NOMO-1 treated with DMSO at 0.1 percent for 48 hours (cell line): ENCODE measurements at regions not wholly inside any gene's neighbourhood (a gene's known extent, or its start where the extent isn't known, plus 50 kb on each side); places are given as distances from the start of the nearest gene placed in this dataset.

ENCODE experiments used
- DNase-seq: peaks from one replicate; lab custom pipeline; 2025; ENCODE audit not compliant: unreplicated experiment; lab: John Stamatoyannopoulos, UW

DNA sequence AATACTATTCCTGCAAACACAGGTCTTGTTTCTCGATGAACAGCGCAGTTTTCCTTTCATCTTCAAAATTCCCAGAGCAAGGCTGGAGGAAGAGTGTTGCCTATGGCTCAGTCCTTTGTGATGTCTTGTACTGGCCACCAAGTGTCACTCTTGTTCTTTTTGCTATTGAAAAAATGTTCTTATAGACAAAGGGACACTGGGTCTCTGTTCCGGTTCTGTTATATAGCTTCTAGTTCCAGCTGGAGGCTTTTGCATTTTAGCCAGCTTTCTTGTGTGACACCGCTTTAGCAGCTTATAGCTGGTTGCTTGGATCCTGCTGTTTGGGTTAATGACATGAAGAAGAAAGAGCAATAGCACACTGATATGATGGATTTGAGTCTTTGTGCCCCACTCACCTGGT lies 343.7 kb upstream of the KCNN2 start:
- no peak for DNase-seq

DNA sequence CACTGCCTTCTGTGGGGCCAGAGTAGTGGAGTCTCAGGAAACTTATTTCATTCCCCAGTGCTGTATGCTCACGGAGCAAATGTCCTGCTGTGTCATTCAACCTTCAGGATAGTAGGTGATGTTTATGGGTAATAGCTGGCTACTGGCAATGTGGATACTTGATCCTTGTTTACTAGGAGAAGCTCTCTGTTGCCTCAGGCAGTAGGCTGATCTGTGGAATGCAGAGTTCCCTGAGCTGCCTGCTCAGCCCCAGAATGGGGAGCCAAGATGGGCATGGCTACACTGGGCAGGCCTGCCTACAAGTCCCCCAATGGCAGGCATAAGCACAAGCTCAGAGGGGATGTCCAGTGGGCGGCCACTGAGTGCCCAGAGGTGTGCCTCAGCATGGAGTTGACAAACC lies 323.1 kb upstream of the KCNN2 start:
- DNase-seq = no peak

DNA sequence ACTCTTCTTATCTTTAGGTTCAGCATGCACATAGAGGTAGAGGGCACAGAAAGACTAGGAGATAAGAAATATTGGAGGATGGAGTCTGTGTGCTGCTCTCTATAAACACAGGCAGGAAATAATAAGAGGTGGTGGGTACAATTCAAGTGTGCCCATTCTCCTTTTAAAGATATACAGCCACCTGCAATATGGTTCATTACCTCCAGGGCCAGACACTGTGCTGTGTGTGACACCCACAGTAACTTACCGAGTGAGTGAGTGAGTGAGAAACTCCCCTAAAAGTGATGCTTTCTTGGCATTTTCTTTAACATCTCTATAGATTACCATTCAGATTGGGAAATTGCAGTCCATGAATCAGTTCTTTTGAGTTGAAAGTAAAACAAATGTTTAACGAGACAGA lies 311.8 kb upstream of the KCNN2 start:
- no peak for DNase-seq

DNA sequence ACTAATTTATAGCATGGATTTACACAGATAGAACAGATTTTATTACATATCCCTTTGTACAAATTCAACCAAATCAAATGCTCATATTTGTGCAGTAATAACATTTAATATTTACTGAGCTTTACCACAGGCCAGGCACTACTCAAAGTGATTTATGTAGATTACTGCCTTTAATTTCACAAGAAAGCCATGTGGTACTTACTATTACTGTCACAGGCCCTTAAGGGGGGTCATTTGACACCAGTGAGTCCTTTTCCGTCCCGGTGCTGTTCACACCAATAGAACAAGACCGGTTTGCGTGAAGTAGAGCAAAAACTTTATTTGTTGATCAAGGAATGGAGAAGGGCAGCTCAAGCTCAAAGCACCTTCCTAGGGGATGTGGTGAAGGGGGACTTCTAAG lies 308.5 kb upstream of the KCNN2 start:
- no peak for DNase-seq

DNA sequence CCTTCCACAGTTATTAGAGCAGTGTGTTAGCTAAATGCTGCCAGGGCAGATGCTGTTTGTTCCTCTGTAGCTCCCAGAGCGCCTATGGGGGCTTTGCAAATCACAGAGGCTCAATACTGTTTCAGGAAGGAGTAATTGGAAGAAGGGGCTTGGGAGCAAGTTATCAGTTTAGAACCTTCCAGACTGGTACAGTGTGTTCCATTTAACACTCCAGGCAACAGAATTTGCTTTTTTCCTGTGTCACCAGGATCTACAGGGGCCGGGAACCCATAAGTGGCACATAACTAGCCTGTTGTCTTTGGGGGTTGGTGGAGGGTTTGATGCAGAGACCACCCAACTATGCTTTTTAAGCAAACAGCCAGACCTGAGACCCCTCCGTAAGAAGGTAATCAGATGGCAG lies 307.3 kb upstream of the KCNN2 start:
- DNase-seq = no peak

DNA sequence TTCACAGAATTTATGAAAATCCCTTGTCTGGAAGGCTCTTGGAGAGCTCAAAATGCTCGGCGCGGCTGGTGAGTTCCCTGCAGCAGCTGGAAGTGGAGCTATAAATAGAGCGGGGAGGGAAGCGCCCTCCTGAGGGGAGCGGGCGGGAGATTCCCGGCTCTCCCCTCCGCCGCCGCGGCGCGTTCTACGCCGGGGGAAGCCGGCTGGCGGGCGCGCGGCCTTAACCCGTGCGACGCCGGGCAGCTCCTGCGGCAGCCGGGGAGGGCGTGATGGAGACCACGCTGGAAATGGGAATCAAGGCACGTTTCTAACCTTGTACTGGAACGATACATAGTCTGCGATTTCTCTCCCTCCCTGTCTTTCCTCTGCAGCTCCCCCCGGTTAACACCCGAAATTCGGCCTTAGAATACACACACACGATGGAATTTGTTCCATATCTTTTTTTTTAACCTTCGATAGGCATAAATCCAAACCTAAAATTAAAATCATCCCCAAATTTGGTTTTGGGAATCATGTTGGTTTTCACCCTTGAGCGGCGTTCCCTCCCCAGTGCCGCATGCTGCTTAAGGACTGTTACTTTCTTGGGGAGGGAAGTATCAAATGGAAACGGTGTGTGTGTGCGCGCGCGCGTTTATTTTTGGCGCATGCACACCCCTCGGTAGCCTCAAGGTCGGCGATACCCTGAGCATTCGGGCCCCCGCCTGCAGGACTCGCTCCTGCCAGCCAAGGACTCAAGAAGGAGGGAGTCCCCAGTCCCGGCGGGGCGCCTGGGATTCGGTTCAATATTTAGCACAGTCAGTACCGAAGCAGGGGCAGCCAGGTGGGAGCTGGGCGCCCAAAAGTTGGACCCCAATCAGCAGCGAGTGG lies 306.3 kb upstream of the KCNN2 start:
- no peak for DNase-seq

DNA sequence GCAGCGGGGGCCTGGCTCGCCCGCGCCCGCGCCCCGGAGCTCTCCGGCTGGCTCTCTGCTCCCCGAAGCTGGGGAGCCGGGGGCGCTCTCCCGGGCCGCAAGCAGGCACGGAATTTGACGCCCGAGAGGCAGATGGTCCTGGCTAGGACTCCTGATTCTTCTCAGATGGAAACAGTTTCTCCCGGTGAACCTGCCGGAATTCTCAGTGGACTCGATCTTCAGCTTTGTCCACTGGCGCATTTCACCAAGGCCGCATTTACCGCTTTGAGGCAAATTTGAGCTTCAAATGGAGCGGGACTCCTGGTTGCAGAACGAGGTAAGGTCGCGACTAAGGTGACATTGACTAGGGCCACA lies 305.7 kb upstream of the KCNN2 start:
- no peak for DNase-seq

DNA sequence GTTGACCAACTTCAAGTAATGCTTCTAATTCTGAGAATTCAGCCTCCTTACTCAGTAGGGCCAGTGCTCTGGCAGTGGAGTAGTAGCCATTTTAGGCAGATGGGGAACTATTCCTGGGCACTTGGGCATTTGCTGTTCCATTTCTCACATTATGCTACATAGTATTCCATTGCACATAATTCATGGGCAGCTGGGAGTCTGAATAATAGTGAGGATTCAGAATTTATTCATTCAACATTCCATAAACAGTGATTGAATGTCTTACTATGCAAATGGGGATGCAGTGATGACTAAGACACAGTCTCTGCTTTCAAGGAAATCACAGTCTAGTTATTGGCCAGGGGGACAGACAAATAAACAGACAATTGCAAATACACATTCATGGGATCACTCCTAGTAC lies 301.0 kb upstream of the KCNN2 start:
- DNase-seq = no peak

DNA sequence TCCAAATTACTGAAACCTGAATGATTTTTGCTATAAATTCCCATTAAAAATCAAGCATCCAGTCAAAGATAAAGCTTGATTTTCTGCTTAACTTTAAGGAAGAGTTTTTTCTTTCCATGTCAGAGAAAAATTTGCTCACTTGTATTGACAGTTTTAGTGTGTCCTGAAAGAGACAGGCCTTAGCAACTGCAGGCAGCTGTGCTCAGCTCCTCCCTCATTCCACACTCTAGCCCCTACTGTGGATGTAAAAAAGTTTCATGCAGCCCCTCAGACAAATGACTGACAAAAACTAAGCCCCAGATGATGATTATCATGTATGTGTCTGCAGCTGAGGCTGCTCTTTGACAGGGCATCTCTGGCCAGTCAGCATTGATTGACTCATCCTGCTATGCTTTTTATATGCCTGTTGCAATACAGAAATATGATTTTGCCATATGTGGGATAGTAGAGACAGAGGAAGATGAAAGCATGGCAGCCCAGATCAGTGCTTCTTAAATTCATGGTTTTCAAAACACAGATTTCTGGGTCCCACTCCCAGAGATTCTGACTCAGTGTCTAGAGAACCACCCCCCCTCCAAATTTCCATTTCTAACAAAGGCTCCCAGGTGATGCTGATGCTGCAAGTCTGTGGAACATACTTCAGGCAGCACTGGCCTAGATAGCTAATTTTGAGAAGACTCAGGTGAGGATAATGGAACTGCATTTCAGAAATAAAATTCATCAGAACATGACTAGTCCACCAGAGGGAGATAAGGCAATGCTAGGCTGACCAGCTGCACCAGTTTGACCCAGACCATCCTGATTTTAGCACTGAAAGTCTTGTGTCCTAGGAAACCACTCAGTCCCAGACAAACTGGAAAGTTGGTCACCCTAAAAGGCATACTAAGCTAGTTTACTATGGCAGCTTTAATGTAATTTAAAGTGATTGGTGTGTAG lies 298.7 kb upstream of the KCNN2 start:
- no peak for DNase-seq

DNA sequence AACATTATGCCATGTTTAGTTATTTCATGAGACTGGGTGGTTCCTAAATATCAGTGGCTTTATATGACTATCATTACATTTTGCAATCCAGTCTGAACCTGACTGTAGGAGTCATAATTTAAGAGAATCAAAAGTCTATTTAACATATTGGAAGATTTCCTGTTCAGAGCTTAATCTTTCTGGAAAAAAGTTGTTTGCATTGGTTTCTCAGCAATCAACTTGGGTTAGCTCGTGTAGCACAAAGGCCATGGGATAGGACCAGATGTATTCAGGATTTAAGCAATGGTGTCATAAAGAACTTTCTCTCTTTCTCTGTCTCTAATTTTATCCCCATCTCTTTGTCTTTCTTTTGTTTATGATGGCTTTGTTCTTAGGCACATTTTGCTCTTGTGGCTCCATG lies 296.0 kb upstream of the KCNN2 start:
- no peak for DNase-seq

DNA sequence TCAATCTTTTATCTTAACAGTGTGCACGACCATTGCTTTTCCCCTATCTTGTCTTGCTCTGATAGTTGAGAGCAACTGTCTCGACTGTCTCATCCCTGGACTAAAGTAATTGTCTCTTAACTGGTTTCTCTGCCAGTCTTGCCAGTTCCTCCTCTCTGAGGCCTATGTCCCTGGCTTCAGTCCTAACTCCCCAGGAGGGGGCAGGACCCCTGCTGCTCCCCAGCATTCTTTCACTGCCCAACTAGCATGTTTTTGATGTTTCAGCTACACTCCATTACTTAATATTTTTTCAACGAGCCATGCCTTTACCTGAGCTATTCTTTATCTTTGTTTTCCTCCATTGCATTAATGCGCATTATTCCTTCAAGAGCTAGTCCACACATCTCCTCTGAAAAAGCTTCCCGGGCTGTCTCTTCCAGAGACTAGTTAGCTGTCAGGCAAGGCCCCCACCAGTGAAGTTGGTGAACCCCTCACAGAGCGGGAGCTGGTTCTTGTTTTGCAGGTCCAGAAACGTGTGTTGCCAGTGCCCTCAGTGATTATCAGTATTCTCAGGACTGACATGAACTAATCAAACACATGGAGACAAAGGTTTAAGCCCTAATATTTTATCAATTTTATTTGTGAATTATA lies 291.7 kb upstream of the KCNN2 start:
- no peak for DNase-seq

DNA sequence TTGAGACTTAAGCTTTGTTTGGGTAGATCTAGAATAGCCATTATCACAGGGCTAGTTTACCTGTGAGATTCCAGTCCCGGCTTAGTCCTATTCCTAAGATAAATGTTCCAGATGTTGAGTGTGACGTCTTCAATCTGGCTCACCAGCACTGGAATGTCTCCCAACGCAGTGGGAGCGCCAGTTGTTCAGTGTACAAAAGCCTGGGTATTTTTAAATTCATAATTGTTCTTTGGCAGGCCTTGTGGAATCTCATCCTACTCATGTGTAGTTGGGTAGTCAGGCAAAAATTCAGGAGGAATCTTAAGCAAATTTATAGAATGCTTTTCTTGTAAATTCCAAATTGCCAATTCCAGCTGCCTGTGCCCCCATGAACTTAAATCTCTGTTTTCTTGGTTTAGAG lies 272.6 kb upstream of the KCNN2 start:
- no peak for DNase-seq

DNA sequence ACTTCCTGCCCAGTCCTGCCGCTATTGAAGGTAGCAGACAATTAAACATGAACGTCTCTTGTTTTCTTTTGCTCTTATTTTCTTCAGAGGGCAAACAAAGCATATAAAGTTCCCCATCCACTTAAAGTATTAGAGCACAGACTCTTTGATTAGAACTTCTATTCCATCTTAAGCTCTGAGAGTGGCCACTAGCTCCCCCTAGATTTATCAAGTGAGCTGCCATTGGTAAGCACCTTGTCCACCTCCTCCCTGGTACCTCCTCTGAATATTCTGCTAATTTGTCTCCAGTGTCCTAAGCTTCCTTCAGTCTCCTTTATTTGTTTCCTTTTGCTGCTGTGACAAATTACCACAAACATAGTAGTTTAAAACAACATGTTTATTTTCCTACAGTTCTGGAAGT lies 264.3 kb upstream of the KCNN2 start:
- DNase-seq = no peak

DNA sequence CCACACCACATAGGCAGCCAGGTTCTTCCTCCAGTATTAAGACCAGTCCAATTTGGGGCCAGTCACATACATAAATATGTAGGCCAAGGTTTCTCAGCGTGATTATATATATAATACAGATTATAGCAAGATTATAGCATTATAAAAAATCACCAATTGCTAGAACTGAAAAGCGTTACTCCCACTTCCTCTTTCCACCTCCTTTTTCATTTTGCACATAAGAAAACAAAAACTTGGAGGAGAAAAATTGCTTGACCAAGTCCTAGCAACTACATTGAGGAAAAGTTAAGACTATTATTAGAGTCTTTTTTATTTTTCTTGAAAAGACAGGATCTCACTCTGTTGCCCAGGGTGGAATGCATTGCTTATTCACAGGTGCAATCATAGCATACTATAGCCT lies 262.7 kb upstream of the KCNN2 start:
- DNase-seq = no peak

DNA sequence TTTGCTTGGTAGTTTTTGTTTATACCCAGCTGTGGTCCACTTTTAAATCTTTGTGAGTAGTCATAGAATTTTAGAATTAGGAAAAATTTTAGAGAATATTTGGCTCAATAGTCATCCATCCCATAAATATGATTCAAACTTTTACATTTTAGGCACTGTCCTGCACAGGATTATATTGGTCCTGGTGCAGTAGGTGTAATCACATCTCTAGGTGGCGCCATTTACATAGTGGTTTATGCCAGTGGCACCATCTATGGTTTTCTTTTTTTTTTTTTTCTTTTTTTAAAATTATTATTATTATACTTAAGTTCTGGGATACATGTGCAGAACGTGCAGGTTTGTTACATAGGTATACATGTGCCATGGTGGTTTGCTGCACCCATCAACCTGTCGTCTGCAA lies 260.7 kb upstream of the KCNN2 start:
- DNase-seq = peak; percentile 25

DNA sequence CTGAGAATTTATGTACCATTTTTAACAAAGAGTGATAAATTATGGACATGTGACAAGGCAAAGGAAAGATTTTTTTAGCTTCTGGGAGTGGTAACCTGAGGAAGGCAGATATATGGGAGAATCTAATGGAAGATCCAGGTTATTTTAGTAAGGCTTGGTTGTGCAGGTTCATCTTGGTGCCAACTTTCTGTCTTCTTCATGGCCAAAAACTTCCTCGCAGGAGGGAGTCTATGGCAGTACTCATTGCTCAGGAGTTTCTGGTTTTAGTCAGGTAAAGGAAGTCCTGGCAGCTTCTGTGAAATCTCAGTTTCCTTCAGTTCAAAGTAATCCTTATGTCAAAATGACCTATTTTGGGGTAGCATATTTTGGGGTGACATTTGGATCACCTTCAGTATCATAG lies 248.3 kb upstream of the KCNN2 start:
- DNase-seq = no peak

DNA sequence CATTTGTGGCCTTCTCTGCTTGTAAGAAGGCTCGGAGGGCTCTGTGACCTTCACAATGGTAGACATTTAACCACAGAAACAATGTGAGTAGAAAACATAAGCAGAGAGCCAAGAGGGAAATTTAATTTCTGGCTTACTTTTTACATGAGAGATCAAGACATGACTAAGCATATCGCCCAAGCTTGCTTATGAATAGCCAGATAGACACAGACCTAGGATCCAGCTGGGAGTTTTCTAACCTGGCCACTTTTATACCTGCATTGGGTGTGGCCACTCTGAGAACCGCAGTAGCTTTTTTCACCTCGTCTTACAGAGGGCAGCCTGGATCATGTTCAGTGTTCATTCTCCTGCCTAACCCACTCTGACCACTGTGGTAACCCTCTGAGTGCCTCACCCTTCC lies 244.9 kb upstream of the KCNN2 start:
- no peak for DNase-seq

DNA sequence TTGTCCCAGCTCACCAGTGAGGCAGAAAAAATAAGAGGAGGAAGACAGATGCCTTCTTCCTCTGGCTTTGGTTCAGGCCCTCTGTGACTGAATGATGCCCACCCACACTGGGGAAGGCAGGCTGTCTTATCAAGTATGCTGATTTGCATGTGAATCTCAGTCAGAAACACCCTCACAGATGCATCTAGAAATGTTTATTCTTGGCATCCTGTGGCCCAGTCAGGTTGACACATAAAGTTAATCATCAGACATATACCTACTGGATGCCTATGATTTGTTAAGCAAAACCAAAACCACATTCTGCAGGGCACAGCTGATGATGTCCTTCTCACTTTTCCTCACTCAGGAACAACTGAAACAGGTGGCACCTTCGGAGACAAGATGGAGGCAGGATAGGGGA lies 243.4 kb upstream of the KCNN2 start:
- DNase-seq = no peak

DNA sequence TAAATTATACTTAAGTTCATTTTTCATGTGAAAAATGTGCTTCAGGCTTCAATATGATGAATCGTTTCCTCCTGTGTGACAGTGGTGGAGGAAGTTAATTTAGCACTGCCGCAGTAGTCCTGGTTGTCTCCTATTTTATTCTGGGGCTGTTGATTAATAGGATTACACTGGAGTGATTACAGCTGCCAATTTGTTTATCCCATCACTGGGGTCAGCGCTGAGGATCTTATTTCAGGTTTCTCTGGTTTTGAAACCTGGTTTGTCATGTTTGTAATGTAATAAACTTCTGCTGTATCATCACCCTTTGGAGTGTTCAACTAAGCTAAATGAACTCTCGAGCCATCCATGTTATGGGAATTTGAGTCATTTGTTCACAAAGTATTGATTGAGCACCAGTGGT lies 241.7 kb upstream of the KCNN2 start:
- no peak for DNase-seq

DNA sequence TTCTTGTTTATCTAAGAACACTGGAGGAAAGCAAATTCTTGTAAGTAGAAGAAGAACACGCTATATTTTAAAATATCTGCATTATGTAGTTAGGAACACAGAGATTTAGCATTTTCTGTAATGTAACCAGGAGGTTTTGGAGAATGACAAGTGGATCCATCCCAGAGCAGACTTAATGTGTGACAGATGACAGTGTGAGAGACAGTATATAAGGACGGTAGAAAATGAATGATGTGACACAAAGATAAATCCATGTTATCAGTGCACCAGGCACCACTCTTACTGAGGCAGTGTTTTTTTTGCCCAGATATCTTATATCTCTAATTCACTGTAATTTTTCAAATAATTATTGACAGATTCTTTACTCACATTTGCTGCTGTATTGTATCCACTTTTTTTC lies 239.0 kb upstream of the KCNN2 start:
- no peak for DNase-seq

DNA sequence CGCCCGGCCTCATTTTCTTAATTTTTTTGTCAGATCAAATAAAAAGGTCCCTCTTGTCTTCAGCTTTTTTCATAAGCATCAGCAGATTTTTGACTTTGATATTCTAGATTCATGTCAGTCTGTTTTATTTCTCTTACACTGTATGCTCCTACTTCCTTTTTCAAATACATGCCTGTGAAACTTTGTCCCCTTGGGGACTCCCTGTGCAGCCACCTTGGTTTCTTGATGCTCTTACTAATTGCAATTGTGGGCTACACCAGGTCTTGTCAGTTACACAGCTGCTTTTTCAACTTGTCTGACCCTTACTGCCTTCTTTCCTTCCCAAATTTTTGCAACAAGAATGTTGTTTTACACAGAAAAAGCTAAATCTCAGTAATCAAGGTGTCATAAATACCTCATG lies 238.2 kb upstream of the KCNN2 start:
- DNase-seq = no peak

DNA sequence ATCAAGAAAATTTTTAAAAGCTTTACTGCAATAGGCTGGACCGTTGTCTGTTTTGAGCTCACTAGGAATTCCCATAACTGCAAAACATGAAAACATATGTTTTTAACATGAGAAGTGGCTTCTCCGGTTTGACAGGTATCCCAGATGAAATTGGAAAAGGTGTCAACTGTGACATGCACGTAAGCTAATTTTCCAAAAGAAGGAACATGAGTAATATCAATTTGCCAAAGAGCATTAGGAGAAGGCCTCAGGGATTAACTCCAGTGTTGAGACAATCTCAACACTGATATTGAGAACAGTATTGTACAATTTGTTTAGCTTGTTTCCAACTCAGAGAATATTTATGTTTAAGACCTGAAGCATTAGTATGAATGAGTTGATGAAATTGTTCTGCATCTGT lies 215.5 kb upstream of the KCNN2 start:
- no peak for DNase-seq
